A549 (cell line): ENCODE measurements at regions not wholly inside any gene's neighbourhood (a gene's known extent, or its start where the extent isn't known, plus 50 kb on each side); places are given as distances from the start of the nearest gene placed in this dataset.

Experiments
- CTCF ChIP-seq: fragments of >200 bp; sonication (Bioruptor Twin); formaldehyde crosslinking; IDR thresholded peaks from 3 replicates; pipeline ENCODE4 v1.5.1; 2016
- EHF ChIP-seq: fragments of 250-450 bp; sonication (Bioruptor Pico); IDR thresholded peaks from 2 replicates; pipeline ENCODE4 v1.5.0; 2020; ENCODE audit warnings: mild to moderate bottlenecking
- EP300 ChIP-seq, 2 experiments: fragments of >200 bp; sonication (Bioruptor Twin); formaldehyde crosslinking; IDR thresholded peaks; 2 replicates in 1 of 2; 3 replicates in 1 of 2; pipeline ENCODE4 v1.6.1; 2016 to 2017
- FOSL2 ChIP-seq, 2 experiments: fragments of 450-650 bp in 1 of 2; fragments of >200 bp in 1 of 2; sonication (Bioruptor Twin) in 1 of 2; formaldehyde crosslinking; IDR thresholded peaks; 2 replicates each; pipeline versions ENCODE4 v1.5.0 to v1.6.1; 2016 to 2020; ENCODE audit warnings: mild to moderate bottlenecking in 1 of 2, moderate library complexity in 1 of 2
- KDM1A ChIP-seq: fragments of 200-600 bp; sonication (generic); IDR thresholded peaks from 2 replicates; pipeline ENCODE4 v1.6.1; 2016; ENCODE audit warnings: low read depth, mild to moderate bottlenecking
- NFE2L2 ChIP-seq: fragments of 150-350 bp; conservative IDR thresholded peaks from 2 replicates; pipeline ENCODE4 v1.6.1; 2014; ENCODE audit warnings: low read length
- PHF8 ChIP-seq: fragments of 200-600 bp; sonication (generic); IDR thresholded peaks from 2 replicates; pipeline ENCODE4 v1.6.1; 2016; ENCODE audit warnings: low read depth, mild to moderate bottlenecking, antibody characterized with exemption, moderate library complexity, borderline replicate concordance
- RFX5 ChIP-seq: fragments of 450-650 bp; IDR thresholded peaks from 2 replicates; pipeline ENCODE4 v1.7.1; 2014; ENCODE audit warnings: antibody characterized with exemption, mild to moderate bottlenecking, moderate library complexity
- USF2 ChIP-seq: fragments of 450-650 bp; IDR thresholded peaks from 2 replicates; pipeline ENCODE4 v1.6.1; 2014; ENCODE audit warnings: antibody characterized with exemption

- TF ChIP-seq USF2 (no peak), NFE2L2 (no peak), CTCF (no peak), EP300 (IDR thresholded peaks at IDR 0.05) (no peak), RFX5 (no peak), PHF8 (no peak), EHF (CRISPR knock-in tag) (no peak), FOSL2 (IDR thresholded peaks at IDR 0.05) (no peak), FOSL2 (CRISPR knock-in tag; IDR thresholded peaks at IDR 0.05) (no peak), KDM1A (no peak)
Measured at GRCh38 chr6:119862719-119863118, 513.2 kb upstream of the MAN1A1 start.
